Transverse colon (tissue), 4 donors: ENCODE measurements at regions not wholly inside any gene's neighbourhood (a gene's known extent, or its start where the extent isn't known, plus 50 kb on each side); places are given as distances from the start of the nearest gene placed in this dataset.

Experiments used
- DNase-seq: peaks from one replicate; pipeline ENCODE4 v3.0.0-alpha.2; 2019
- H3K27ac ChIP-seq, 4 donors: fragments of 200-600 bp; sonication (generic); 2 replicates each; pipeline ENCODE4 v1.5.1; 2016 to 2018; ENCODE audit warnings: inconsistent platforms in 4 of 4
- H3K27me3 ChIP-seq: fragments of 200-600 bp; sonication (generic); 2 replicates; pipeline ENCODE4 v1.5.1; 2017; ENCODE audit warnings: inconsistent platforms
- H3K36me3 ChIP-seq, 4 donors: fragments of 200-600 bp; sonication (generic); 2 replicates each; pipeline ENCODE4 v1.5.1; 2017 to 2019; ENCODE audit warnings: inconsistent platforms in 4 of 4
- H3K4me1 ChIP-seq, 4 donors: fragments of 200-600 bp; sonication (generic); 2 replicates each; pipeline ENCODE4 v1.5.1; 2017 to 2020; ENCODE audit warnings: inconsistent platforms in 4 of 4
- H3K4me3 ChIP-seq, 4 donors: fragments of 200-600 bp; sonication (generic); 1 replicate in 1 of 4; 2 replicates in 3 of 4; pipeline versions ENCODE4 v1.5.1 to v1.6.1; 2017 to 2019; ENCODE audit warnings: inconsistent platforms in 4 of 4
- H3K9me3 ChIP-seq, 2 donors: fragments of 200-600 bp; sonication (generic); 2 replicates each; pipeline ENCODE4 v1.5.1; 2017 to 2019; ENCODE audit warnings: inconsistent platforms in 2 of 2
- CTCF ChIP-seq, 5 experiments: fragments of 200-600 bp in 3 of 5; fragments of 450-650 bp in 2 of 5; sonication (generic) in 3 of 5; IDR thresholded peaks; 1 replicate in 2 of 5; 2 replicates in 3 of 5; pipeline ENCODE4 v1.5.1; 2016 to 2017; ENCODE audit warnings: antibody characterized with exemption in 5 of 5, inconsistent platforms in 3 of 5, mild to moderate bottlenecking in 2 of 5, moderate library complexity in 1 of 5
- EP300 ChIP-seq: sonication (generic); formaldehyde crosslinking; IDR thresholded peaks from one replicate; pipeline ENCODE4 v1.6.1; 2017; ENCODE audit warnings: antibody characterized with exemption, low read depth
- POLR2A ChIP-seq: fragments of 450-650 bp; IDR thresholded peaks from one replicate; pipeline ENCODE4 v1.6.1; 2016; ENCODE audit warnings: antibody characterized with exemption, mild to moderate bottlenecking, moderate library complexity
- POLR2AphosphoS5 ChIP-seq, 3 donors: sonication (generic); formaldehyde crosslinking; IDR thresholded peaks; one replicate each; pipeline ENCODE4 v1.6.1; 2016; ENCODE audit warnings: antibody characterized with exemption in 3 of 3
- WGBS, 2 donors: methylation state at CpG; one replicate each; pipeline ENCODE4 v1.1.5; 2018; ENCODE audit warnings: low coverage in 1 of 2; 5-methylcytosine and 5-hydroxymethylcytosine counted together
- in situ Hi-C, 4 donors: fragments of 200-750 bp; cut with MboI; loops; one replicate each; pipeline versions ENCODE4 v1.15.0 to v1.15.1; 2017; ENCODE audit warnings: low sequenced_read_pairs in 3 of 4, low pct_ligation_motif_present in 1 of 4, low pct_unique_long_range_greater_than_20kb in 1 of 4
- intact Hi-C: fragments of 100-400 bp; cut with DNase I; formaldehyde crosslinking; loops from one replicate; pipeline ENCODE4 v1.15.1; 2023; ENCODE audit warnings: low total_unique reads

- Histone ChIP-seq H3K4me1 (no peaks in the 10 kb centered on the region), H3K36me3 (no peaks in the 10 kb centered on the region), H3K27ac (no peak overlapping the region), H3K27me3 (no peaks in the 10 kb centered on the region), H3K9me3 (peaks cover 0 to 7% of the 10 kb centered on the region in 2 donors), H3K4me3 (no peak overlapping the region)
- intact Hi-C loops: no loop called here
- DNase-seq: no peak
- WGBS, 2 donors: 73 to 75% methylated on average over 3 of the region's 3 CpGs
- in situ Hi-C loops: no loop called here
- TF ChIP-seq POLR2A (no peak), POLR2AphosphoS5 (IDR thresholded peaks at IDR 0.05) (no peak), CTCF (IDR thresholded peaks at IDR 0.05) (no peak), EP300 (no peak)
Measured at GRCh38 chr20:12293900-12294299, 376.2 kb downstream of the BTBD3 start.

DNA sequence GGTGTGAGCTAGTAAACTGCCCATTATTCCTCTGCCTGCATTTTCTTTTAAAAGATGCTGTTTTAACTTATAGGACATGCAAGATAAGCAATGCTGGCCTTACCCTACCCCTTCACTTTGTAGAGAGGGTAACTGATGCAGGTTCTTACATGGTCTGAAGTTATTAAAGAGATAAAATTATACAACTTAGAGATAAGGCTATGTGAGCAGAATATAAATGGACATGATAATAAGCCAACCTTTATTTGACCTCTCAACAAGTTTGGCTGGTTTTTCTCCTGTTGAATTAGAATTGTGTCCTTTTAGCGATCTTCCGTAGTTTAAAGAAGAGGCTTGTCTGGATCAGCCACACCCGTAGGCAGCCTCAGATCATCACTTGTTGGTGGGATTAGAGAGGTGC is 377.0 kb downstream of the BTBD3 start:
- in situ Hi-C loops (no loop called here), intact Hi-C loops (no loop called here)
- no peaks in the 10 kb centered on the region for H3K27me3 ChIP-seq
- H3K4me1 ChIP-seq: no peaks in the 10 kb centered on the region
- WGBS, 2 donors: 80% methylated on average over 1 to 3 of the region's 3 CpGs
- no peak overlapping the region for H3K27ac ChIP-seq
- no peaks in the 10 kb centered on the region for H3K36me3 ChIP-seq
- no peak overlapping the region for H3K4me3 ChIP-seq
- TF ChIP-seq CTCF (IDR thresholded peaks at IDR 0.05) (no peak), POLR2A (no peak), EP300 (no peak)
- peaks cover 0 to 7% of the 10 kb centered on the region in 2 donors for H3K9me3 ChIP-seq
- DNase-seq: no peak

- DNase-seq: no peak
- 52 to 53% methylated on average over 7 to 9 of the region's 9 CpGs for WGBS, 2 donors
- intact Hi-C loops (no loop called here), in situ Hi-C loops (loop anchor here in 1 of 4 donors (25.0 kb wide), 1 partner anchor 107 kb away; no protein-coding TSS in a partner anchor)
- TF ChIP-seq POLR2A (no peak), EP300 (no peak), CTCF (IDR thresholded peaks at IDR 0.05) (no peak), POLR2AphosphoS5 (IDR thresholded peaks at IDR 0.05) (no peak)
- Histone ChIP-seq H3K36me3 (no peaks in the 10 kb centered on the region), H3K4me1 (no peaks in the 10 kb centered on the region), H3K27me3 (no peaks in the 10 kb centered on the region), H3K9me3 (no peaks in the 10 kb centered on the region), H3K4me3 (no peak overlapping the region), H3K27ac (no peak overlapping the region)
Measured at GRCh38 chr20:12305188-12305950, 387.7 kb downstream of the BTBD3 start.

GRCh38 chr20:12306107-12306506 is 388.4 kb downstream of the BTBD3 start:
- Histone ChIP-seq H3K4me1 (no peaks in the 10 kb centered on the region), H3K27me3 (no peaks in the 10 kb centered on the region), H3K4me3 (no peak overlapping the region), H3K27ac (no peak overlapping the region), H3K9me3 (no peaks in the 10 kb centered on the region), H3K36me3 (no peaks in the 10 kb centered on the region)
- no peak for TF ChIP-seq POLR2AphosphoS5 (IDR thresholded peaks at IDR 0.05)
- no peak for TF ChIP-seq POLR2A
- no peak for TF ChIP-seq EP300
- intact Hi-C loops (no loop called here), in situ Hi-C loops (loop anchor here in 1 of 4 donors (25.0 kb wide), 1 partner anchor 106 kb away; no protein-coding TSS in a partner anchor)
- DNase-seq: no peak
- 20 to 72% methylated on average over 1 to 2 of the region's 2 CpGs for WGBS, 2 donors
